ENCODE measurements at regions not wholly inside any gene's neighbourhood (a gene's known extent, or its start where the extent isn't known, plus 50 kb on each side); places are given as distances from the start of the nearest gene placed in this dataset.

- Histone ChIP-seq H3K27ac (ENCODE audit: low read depth in 2 of 2, low read length in 1 of 2) (no peak overlapping the region), H3F3A (replicated peaks; ENCODE audit: insufficient read depth) (no peaks in the 10 kb centered on the region), H3K79me2 (ENCODE audit: insufficient read depth) (no peaks in the 10 kb centered on the region), H3K4me2 (no peak overlapping the region), H2AFZ (ENCODE audit: low read depth) (no peak overlapping the region), H3K9me3 (no peaks in the 10 kb centered on the region), H3K9ac (no peak overlapping the region), H3K36me3 (replicated peaks in 1 of 2; ENCODE audit: control insufficient read depth in 1 of 2, insufficient read depth in 2 of 2, low read length in 1 of 2) (no peaks in the 10 kb centered on the region), H3K27me3 (ENCODE audit: insufficient read depth) (no peaks in the 10 kb centered on the region), H3K4me3 (ENCODE audit: low read depth in 2 of 2, low read length in 1 of 2) (no peak overlapping the region), H4K20me1 (ENCODE audit: insufficient read depth) (no peaks in the 10 kb centered on the region), H3K9me2 (no peaks in the 10 kb centered on the region), H3K4me1 (ENCODE audit: control insufficient read depth in 1 of 2, insufficient read depth in 2 of 2, low read depth in 1 of 2, low read length in 1 of 2) (no peaks in the 10 kb centered on the region)
- 40% methylated on average over 11 of the region's 11 CpGs for WGBS (ENCODE audit: low lambda C conversion rate)
- CTCF ChIA-PET = interaction anchor here (1.8 kb wide), 1 partner anchor 39 kb away, joined by 4 read pairs; no protein-coding TSS in a partner anchor
- no peak for DNase-seq
- TF ChIP-seq FOXJ3 (CRISPR knock-in tag; IDR thresholded peaks at IDR 0.05) (no peak), GABPA (IDR thresholded peaks at IDR 0.05; ENCODE audit: low read depth) (no peak), ZBTB33 (IDR thresholded peaks at IDR 0.05; ENCODE audit: borderline replicate concordance, low read depth) (no peak), FOXM1 (IDR thresholded peaks at IDR 0.05; ENCODE audit: low read depth) (no peak), YY1 (IDR thresholded peaks at IDR 0.05; ENCODE audit: low read depth) (no peak), TCF12 (IDR thresholded peaks at IDR 0.05) (no peak), NFIC (IDR thresholded peaks at IDR 0.05; ENCODE audit: borderline replicate concordance) (no peak), MEF2A (IDR thresholded peaks at IDR 0.05; ENCODE audit: borderline replicate concordance, low read depth) (no peak), EZH2phosphoT487 (IDR thresholded peaks at IDR 0.05; ENCODE audit: borderline replicate concordance, low read depth) (no peak), RFX5 (IDR thresholded peaks at IDR 0.05; ENCODE audit: low read length) (no peak), RAD21 (IDR thresholded peaks at IDR 0.05; ENCODE audit: low read length) (no peak), GATA2 (CRISPR knock-in tag; IDR thresholded peaks at IDR 0.05) (no peak), EP300 (IDR thresholded peaks at IDR 0.05; ENCODE audit: borderline replicate concordance in 1 of 2, low read depth in 1 of 2, low read length in 1 of 2) (no peak), JUND (IDR thresholded peaks at IDR 0.05) (no peak), CHD2 (IDR thresholded peaks at IDR 0.05; ENCODE audit: low read length, partially characterized antibody) (no peak), TAF1 (IDR thresholded peaks at IDR 0.05; ENCODE audit: borderline replicate concordance, low read depth, low read length) (no peak)
- POLR2A ChIA-PET = no interaction called here
Observed at GRCh38 chr2:123687064-123687463, 338.0 kb upstream of the CNTNAP5 start.

GRCh38 chr2:123688231-123688940 lies 336.7 kb upstream of the CNTNAP5 start:
- H3K9ac ChIP-seq = no peak overlapping the region
- no peak overlapping the region for H2AFZ ChIP-seq (ENCODE audit: low read depth)
- H3K36me3 ChIP-seq (replicated peaks in 1 of 2; ENCODE audit: control insufficient read depth in 1 of 2, insufficient read depth in 2 of 2, low read length in 1 of 2) = no peaks in the 10 kb centered on the region
- no peaks in the 10 kb centered on the region for H3K9me3 ChIP-seq
- H4K20me1 ChIP-seq (ENCODE audit: insufficient read depth) = no peaks in the 10 kb centered on the region
- H3K27me3 ChIP-seq (ENCODE audit: insufficient read depth) = no peaks in the 10 kb centered on the region
- no peaks in the 10 kb centered on the region for H3K9me2 ChIP-seq
- TF ChIP-seq RFX5 (IDR thresholded peaks at IDR 0.05; ENCODE audit: low read length) (no peak), TAF1 (IDR thresholded peaks at IDR 0.05; ENCODE audit: borderline replicate concordance, low read depth, low read length) (no peak), JUND (IDR thresholded peaks at IDR 0.05) (no peak)
- no peaks in the 10 kb centered on the region for H3K79me2 ChIP-seq (ENCODE audit: insufficient read depth)
- no peaks in the 10 kb centered on the region for H3K4me1 ChIP-seq (ENCODE audit: control insufficient read depth in 1 of 2, insufficient read depth in 2 of 2, low read depth in 1 of 2, low read length in 1 of 2)
- ChIA-PET CTCF (no interaction called here), POLR2A (no interaction called here)
- H3K4me3 ChIP-seq (ENCODE audit: low read depth in 2 of 2, low read length in 1 of 2) = no peak overlapping the region
- peak; percentile 27 for DNase-seq
- H3K4me2 ChIP-seq = no peak overlapping the region
- no peak overlapping the region for H3K27ac ChIP-seq (ENCODE audit: low read depth in 2 of 2, low read length in 1 of 2)
- 39% methylated on average over 16 of the region's 16 CpGs for WGBS (ENCODE audit: low lambda C conversion rate)
- H3F3A ChIP-seq (replicated peaks; ENCODE audit: insufficient read depth) = no peaks in the 10 kb centered on the region

All from SK-N-SH (cell line).